Stimulated activated CD4-positive, alpha-beta T cell treated with anti-CD3 and anti-CD28 coated beads, Interleukin-2, amount 100 ng/mL, for 48 hours (primary cell): ENCODE measurements at regions not wholly inside any gene's neighbourhood (a gene's known extent, or its start where the extent isn't known, plus 50 kb on each side); places are given as distances from the start of the nearest gene placed in this dataset.
"Not testable (repeated sequence)": the region's sequence is repeated elsewhere in the genome, so short reads cannot be mapped to it uniquely, and the experiment has no call there.

Experiments
- DNase-seq, 2 donors: peaks; one replicate each; pipeline ENCODE4 v3.0.0-alpha.2; 2020

GRCh38 chr5:34538026-34538672 is 118.0 kb upstream of the RAI14 start:
- peak; percentile 6 to 23 for DNase-seq

DNA sequence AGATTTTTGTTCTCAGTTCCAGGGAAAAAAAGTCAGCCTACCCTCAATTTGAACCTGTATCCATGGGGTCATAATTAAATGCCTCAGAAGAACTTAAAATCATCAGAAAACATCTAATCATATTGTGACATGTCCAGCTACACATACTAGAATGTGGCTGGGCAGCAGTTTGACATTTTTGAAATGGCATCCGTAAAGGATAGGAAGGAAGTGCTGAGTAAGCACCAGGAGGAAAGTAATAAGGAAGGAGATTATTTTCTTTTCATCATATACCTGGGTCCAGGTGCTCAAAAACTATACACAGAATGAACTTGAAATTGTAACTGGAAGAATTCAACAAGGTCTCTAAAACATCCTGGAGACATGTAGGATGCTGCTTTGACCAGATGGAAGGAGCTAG is 116.9 kb upstream of the RAI14 start:
- DNase-seq, result no peak

- no peak for DNase-seq
Observed at GRCh38 chr5:34541067-34541466, 115.1 kb upstream of the RAI14 start.

- DNase-seq, result no peak
Observed at GRCh38 chr5:34542818-34543217, 113.3 kb upstream of the RAI14 start.

- no peak for DNase-seq
Observed at GRCh38 chr5:34543687-34544086, 112.4 kb upstream of the RAI14 start.

DNA sequence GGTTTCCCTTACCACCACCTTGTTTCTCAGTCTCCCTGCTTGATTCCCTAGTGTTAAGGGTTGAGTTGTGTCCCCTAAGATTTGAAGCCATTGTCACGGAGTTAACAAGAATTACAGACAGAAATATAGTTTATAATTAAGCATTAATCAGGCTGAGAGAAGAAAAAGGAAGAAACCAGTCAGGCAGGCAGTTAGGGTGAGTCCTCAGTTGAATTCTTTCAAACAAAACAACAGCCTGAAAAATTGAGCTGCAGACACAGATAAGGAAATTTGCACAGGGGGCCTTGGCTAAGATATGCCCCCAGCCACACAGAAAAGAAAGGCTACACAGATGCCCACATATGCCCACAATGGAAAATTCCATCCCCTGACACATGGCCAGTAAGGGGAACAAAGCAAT is 111.7 kb upstream of the RAI14 start:
- no peak for DNase-seq

GRCh38 chr5:34545164-34545563 is 111.0 kb upstream of the RAI14 start:
- no peak for DNase-seq

DNA sequence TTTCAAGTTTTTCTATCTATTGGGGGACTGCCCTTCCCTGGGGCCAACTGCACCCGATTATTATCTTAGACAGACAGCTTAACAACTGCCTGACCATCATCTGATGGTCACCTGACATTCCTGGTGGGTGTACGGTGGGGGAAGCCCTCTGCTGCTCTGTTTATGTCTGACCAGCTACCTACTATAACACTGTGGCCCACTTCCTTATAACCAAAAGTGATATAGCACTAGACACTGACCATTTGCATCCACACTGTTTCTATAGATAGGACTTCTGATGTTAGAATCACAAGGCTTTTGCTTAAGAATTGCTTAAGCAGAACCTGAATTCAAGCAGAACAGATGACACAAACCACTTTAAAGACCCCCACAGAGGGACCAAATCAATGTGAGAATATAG is 110.5 kb upstream of the RAI14 start:
- no peak for DNase-seq

GRCh38 chr5:34547300-34548085 is 108.6 kb upstream of the RAI14 start:
- DNase-seq, result no peak

- DNase-seq, result no peak
Observed at GRCh38 chr5:34548086-34548403, 108.1 kb upstream of the RAI14 start.

DNA sequence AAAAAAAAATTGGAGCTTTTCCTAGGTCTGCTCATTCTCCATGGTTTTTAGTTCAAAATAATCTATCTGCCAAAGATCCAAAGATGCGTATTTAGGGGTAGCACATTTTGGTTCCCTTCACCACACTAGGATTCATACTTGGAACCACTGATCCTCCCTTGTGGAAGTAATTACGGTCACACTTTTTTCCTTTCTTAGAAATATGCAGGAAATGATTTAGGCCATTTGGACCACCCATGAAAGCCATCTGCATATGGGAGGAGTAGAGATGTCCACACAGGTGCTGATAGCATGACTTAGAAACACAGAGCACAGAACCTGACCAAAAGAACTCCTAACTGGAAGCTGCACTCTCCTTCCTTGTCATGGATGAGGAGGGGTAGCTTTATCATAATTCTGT is 105.9 kb upstream of the RAI14 start:
- no peak for DNase-seq

GRCh38 chr5:34550964-34551363 is 105.2 kb upstream of the RAI14 start:
- no peak for DNase-seq

DNA sequence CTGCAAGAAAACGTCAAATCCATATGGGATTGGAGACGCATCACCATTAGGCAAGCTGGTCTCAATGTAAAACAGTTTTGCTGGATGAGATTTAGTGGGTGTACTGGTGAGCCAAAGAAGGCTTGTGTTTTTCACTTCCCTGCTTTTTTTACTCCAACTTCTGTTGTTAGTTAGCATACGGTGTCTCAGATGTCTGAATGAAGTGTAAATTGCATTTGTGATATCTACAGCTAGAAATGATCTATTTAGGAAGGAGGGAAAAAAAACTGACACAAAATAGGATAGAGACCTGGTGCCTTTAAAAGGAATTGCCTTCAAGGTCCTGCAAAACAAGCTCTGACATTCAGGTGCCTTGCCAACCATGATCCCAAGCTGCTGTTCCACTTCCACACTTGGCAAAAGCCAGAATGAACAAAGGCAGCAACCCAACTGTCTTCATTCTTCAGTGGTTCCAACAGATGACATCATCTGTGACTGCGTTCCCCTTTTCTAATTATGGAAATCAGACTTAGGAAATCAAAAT is 104.2 kb upstream of the RAI14 start:
- DNase-seq, result no peak

DNA sequence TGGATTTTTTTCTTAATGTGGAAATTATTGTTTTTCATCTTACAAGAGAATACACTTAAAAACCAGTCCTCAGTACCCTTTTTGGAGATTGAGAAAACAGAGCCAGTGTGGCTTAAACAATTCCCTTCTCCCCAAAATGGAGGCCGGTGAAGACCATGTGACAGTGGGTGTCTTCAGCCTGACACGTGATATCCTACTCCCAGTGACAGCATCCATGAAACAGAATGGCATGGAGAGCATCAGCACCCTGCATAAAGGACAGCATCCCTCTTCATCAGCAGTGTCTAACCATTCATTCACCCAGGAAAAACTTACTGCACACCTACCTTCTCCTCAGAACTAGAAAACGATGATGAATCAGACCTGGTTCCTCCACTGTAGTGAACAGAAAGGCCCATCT is 103.4 kb upstream of the RAI14 start:
- no peak for DNase-seq

DNA sequence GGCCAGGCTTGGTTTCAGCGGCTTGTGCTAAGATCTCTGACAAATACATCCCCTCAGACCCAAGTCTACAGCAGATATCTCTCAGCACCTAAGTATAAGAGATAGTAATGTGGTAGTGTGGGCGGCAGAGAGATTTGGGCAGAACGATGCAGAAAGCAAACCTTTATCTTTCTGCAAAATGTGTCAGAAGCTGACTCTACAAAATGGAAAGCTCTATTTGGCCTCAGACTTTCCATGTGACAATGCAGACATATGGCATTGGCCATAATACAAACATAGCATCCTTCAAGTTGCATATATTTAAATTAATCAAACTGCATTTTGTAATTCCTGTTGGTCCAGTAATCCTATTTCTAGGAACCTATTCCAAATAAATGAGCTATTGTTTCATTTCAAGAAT is 102.5 kb upstream of the RAI14 start:
- DNase-seq, result no peak

- DNase-seq, result no peak
Observed at GRCh38 chr5:34554641-34555040, 101.5 kb upstream of the RAI14 start.

- no peak for DNase-seq
Observed at GRCh38 chr5:34555699-34556508, 100.2 kb upstream of the RAI14 start.

GRCh38 chr5:34556509-34556782 is 99.7 kb upstream of the RAI14 start:
- DNase-seq, result no peak

GRCh38 chr5:34561581-34561980 is 94.5 kb upstream of the RAI14 start:
- DNase-seq, result not testable (repeated sequence)

- no peak for DNase-seq
Observed at GRCh38 chr5:34562791-34563190, 93.3 kb upstream of the RAI14 start.

DNA sequence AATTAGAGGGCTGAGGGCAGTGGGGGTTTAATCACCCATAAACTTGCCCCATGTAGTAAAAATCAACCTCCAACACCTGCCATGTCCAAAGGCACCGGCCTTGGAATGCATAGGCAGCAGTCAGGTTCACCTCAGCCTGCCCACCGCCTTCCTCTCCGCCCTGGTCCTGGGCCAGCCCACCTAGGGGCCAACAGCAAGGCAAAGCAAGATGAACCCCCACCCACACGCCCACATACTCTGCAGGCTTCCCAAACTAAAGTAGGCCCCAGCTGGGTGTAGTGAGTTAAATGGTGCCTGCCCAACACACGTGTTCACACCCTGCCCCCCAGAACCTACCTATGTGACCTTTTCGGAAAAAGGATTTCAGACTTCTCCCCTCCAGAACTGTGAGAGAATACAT is 92.9 kb upstream of the RAI14 start:
- DNase-seq, result no peak

DNA sequence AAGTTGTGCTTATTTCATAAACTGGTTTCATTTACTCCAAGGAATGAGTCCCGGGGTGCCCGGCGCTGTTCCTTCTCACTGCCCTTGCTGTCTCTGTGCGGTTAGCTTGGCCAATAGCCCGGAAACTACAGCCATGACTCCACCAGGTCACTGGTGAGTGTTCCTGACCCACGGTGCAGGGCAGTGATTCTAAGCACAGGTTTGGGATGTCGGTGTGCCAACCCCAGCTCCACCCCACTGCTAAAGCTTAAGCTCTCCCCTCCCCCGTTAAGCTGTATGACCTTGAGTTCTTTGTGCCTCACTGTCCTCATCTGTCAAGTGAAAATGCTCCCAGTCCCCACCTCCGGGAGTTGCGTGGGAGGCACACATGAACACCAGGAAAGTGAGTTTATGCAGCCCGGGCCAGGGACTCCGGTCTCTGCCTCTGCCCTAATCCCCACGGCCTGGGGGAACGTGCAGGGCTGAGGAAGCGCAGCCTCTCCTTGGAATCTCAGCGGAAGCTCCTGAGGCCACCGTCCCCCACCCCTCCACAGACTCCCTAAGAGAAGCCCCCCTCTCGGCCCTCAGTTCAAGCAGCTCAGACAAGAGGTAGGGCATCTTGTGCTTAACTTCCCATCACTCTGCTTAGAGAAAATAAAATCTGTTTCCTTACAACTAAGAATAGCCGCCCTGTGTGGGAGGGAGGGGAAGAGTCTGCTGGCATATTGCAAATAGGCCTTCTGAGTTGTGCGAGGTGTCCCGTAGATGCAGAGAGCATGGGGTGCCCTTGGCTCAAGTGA is 92.0 kb upstream of the RAI14 start:
- no peak for DNase-seq

- no peak for DNase-seq
Observed at GRCh38 chr5:34564710-34565235, 91.4 kb upstream of the RAI14 start.
